Kidney epithelial cell (primary cell): ENCODE measurements at regions not wholly inside any gene's neighbourhood (a gene's known extent, or its start where the extent isn't known, plus 50 kb on each side); places are given as distances from the start of the nearest gene placed in this dataset.

Source experiments
- DNase-seq: peaks from one replicate; pipeline ENCODE4 v3.0.0-alpha.2; 2010; ENCODE audit warnings: low read depth
- H3K27me3 ChIP-seq: 2 replicates; pipeline ENCODE4 v1.6.0; 2011; ENCODE audit warnings: low read length; ENCODE audit not compliant: control insufficient read depth, insufficient read depth
- H3K36me3 ChIP-seq: 2 replicates; pipeline ENCODE4 v1.5.1; 2011; ENCODE audit warnings: low read length; ENCODE audit not compliant: control insufficient read depth, insufficient read depth
- H3K4me3 ChIP-seq: 2 replicates; pipeline ENCODE4 v1.5.1; 2011; ENCODE audit warnings: low read depth, mild to moderate bottlenecking, control low read depth, low read length
- TF ChIP-seq, protein P1 (sequence below): IDR thresholded peaks from 2 replicates; pipeline ENCODE4 v1.5.1; 2011; ENCODE audit warnings: mild to moderate bottlenecking, moderate library complexity, low read length, control low read depth, inconsistent platforms; ENCODE audit not compliant: insufficient read depth, poor library complexity, severe bottlenecking

DNA sequence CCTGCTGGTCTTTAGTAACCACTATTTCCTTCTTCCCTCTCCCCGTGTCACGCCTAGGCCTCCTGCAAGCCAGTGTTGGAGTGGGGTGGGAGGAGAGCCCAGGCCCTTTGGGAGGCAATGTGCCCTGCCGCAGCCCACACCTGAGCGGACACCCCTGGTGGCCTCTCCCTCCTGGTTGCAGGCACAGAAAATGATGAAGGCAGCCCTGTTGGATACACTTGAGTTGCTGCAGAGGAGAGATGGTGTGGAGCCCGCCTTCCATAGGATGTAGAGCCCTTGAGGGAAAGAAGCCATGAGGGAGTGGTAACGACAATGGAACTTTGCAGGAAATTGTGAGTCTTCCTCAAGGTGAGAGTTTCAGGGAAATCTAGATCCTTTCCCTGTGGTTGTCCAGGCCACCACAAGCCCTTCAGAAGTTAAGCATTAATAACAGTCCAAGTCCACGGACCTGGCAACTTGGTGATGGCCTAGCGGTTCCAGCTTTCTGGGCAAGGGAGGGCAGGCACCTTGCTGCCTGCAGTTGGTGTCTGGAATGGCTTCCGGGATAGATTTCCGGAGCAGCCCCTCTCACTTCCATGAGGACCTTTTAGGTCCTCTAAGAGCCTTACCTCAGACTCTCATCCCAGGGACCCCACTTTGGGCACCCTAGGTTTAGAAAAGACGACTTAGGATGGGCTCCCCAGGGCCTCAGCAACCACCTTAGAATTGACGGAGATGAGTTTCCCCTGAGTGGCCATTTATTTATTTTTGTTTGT is 67.3 kb upstream of the NXT1 start:
- Histone ChIP-seq H3K27me3 (no peaks in the 10 kb centered on the region), H3K36me3 (no peaks in the 10 kb centered on the region), H3K4me3 (no peak overlapping the region)
- DNase-seq, result no peak
- TF ChIP-seq, protein P1, sequence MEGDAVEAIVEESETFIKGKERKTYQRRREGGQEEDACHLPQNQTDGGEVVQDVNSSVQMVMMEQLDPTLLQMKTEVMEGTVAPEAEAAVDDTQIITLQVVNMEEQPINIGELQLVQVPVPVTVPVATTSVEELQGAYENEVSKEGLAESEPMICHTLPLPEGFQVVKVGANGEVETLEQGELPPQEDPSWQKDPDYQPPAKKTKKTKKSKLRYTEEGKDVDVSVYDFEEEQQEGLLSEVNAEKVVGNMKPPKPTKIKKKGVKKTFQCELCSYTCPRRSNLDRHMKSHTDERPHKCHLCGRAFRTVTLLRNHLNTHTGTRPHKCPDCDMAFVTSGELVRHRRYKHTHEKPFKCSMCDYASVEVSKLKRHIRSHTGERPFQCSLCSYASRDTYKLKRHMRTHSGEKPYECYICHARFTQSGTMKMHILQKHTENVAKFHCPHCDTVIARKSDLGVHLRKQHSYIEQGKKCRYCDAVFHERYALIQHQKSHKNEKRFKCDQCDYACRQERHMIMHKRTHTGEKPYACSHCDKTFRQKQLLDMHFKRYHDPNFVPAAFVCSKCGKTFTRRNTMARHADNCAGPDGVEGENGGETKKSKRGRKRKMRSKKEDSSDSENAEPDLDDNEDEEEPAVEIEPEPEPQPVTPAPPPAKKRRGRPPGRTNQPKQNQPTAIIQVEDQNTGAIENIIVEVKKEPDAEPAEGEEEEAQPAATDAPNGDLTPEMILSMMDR, result no peak

DNA sequence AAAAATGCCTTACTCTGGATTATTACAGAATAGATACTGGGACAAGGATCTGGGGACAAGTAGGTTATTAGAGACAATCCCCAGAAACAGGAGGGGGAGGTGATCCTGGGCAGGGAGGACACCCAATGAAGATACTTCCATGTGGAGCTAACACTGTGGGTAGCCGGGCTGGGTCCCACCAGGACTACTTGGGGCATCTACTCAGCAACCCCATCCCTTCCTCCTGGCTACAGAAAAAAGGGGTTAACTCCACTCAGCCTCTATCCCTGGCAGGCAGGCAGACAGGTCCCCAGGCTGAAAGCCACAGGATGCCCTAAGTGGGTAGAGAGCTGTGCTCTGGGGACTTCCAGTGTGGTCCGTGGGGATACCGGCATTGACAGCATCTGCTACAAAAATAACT is 68.0 kb upstream of the NXT1 start:
- Histone ChIP-seq H3K4me3 (no peak overlapping the region), H3K27me3 (no peaks in the 10 kb centered on the region), H3K36me3 (no peaks in the 10 kb centered on the region)
- no peak for DNase-seq
- TF ChIP-seq, protein P1, result no peak

DNA sequence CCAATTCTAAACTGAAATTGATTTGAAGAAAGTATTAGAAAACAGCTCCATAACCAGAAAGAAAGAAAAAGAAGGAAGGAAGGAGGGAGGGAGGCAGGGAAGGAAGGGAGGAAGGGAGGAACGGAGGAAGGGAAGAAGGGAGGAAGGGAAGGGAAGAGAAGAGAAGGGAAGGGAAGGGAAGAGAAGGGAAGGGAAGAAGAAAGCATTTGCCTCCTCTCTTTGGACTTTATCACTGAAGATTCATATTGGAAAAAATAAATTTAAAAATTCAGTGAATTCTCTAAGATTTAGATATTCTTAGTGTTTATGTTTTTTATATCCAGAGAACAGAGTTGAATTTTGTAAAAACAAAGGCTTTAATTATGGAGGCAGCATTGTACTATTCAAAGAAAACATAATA is 68.5 kb upstream of the NXT1 start:
- no peaks in the 10 kb centered on the region for H3K36me3 ChIP-seq
- no peak for DNase-seq
- no peaks in the 10 kb centered on the region for H3K27me3 ChIP-seq
- TF ChIP-seq, protein P1, result no peak
- H3K4me3 ChIP-seq, result no peak overlapping the region

DNA sequence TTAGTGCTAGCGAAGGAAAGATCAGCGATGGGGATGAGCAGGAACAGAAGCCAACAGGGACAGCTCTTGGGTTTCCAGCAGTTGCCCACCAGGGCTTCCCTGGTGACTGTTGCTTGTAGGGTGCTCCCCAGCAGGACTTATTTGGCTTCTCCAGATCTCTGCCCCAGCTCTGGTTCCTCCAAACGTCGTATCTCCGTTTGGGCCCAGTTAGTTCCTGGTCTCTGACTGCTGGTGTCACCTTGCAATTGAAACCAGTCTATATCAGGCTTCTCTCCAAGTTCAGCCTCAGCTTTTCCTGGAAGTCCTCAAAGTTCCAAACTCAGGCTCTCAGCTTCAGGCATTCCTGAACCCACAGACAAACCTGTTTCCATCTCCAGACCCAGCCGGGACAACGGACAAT is 70.8 kb upstream of the NXT1 start:
- DNase-seq, result no peak
- H3K27me3 ChIP-seq, result no peaks in the 10 kb centered on the region
- TF ChIP-seq, protein P1, result no peak
- H3K36me3 ChIP-seq, result no peaks in the 10 kb centered on the region
- H3K4me3 ChIP-seq, result no peak overlapping the region

DNA sequence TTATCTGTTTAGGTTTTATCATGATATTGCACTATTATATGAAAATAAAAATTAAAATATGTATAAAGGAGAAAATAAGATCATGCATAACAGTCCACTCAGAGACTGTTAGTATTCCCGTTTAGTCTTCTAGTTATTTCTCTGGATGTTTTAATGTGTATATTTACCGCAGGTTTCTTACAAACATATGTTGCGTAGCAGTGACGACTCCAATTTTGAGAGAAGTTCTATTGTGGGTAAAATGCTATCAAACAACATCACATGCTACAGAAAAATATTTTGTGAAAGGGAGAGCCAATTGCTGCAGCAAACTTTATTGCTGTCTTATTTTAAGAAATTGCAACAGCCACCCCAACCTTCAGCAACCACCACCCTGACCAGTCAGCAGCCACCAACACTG is 72.4 kb upstream of the NXT1 start:
- no peaks in the 10 kb centered on the region for H3K36me3 ChIP-seq
- H3K27me3 ChIP-seq, result no peaks in the 10 kb centered on the region
- TF ChIP-seq, protein P1, result no peak
- no peak for DNase-seq
- H3K4me3 ChIP-seq, result no peak overlapping the region

DNA sequence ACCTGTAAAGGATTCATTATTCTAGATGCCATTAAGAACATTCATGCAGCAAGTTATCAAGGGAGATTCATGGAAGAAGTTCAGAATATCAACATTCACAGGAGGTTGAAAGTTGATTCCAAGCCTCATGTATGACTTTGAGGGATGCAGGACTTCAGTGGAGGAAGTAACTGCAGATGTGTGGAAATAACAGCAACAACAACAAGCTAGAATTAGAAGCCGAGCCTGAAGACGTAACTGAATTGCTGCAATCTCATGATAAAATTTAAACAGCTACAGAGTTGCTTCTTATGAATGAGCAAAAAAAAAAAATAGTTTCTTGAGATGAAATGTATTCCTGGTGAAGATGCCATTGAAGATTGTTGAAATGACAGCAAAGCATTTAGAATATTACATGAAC is 73.3 kb upstream of the NXT1 start:
- Histone ChIP-seq H3K4me3 (no peak overlapping the region), H3K36me3 (no peaks in the 10 kb centered on the region), H3K27me3 (no peaks in the 10 kb centered on the region)
- TF ChIP-seq, protein P1, result no peak
- DNase-seq, result no peak
